Heart left ventricle (tissue), 16 donors: ENCODE measurements at regions not wholly inside any gene's neighbourhood (a gene's known extent, or its start where the extent isn't known, plus 50 kb on each side); places are given as distances from the start of the nearest gene placed in this dataset.

ENCODE experiments used
- ATAC-seq, 4 donors: fragments of 200-7000 bp; cut with Tn5 transposase; one replicate each; pipeline ENCODE4 v1.9.1; 2020 to 2022; ENCODE audit warnings: moderate library complexity in 4 of 4, mild to moderate bottlenecking in 3 of 4, moderate number of reproducible peaks in 1 of 4
- DNase-seq, 5 donors: peaks; one replicate each; pipeline ENCODE4 v3.0.0-alpha.2; 2020
- H3K27ac ChIP-seq, 12 donors: fragments of 200-600 bp; sonication (generic) in 4 of 12; one replicate each; pipeline versions ENCODE4 v1.5.0 to v1.8.0; 2016 to 2022; ENCODE audit warnings: mild to moderate bottlenecking in 2 of 12
- H3K27me3 ChIP-seq, 9 donors: fragments of 200-600 bp; sonication (generic) in 2 of 9; one replicate each; pipeline versions ENCODE4 v1.5.1 to v1.8.0; 2016 to 2022; ENCODE audit warnings: mild to moderate bottlenecking in 3 of 9
- H3K36me3 ChIP-seq, 9 donors: fragments of 200-600 bp; sonication (generic) in 2 of 9; one replicate each; pipeline versions ENCODE4 v1.5.0 to v1.8.0; 2018 to 2022; ENCODE audit warnings: mild to moderate bottlenecking in 2 of 9
- H3K4me1 ChIP-seq, 12 donors: fragments of 200-600 bp; sonication (generic) in 4 of 12; one replicate each; pipeline versions ENCODE4 v1.5.0 to v1.8.0; 2016 to 2022; ENCODE audit warnings: mild to moderate bottlenecking in 3 of 12
- H3K4me3 ChIP-seq, 12 donors: fragments of 200-600 bp; sonication (generic) in 4 of 12; one replicate each; pipeline versions ENCODE4 v1.5.0 to v1.8.0; 2017 to 2022; ENCODE audit warnings: mild to moderate bottlenecking in 9 of 12, moderate library complexity in 4 of 12
- H3K9me3 ChIP-seq, 12 donors: fragments of 200-600 bp; sonication (generic) in 4 of 12; one replicate each; pipeline versions ENCODE4 v1.5.0 to v1.8.0; 2016 to 2022; ENCODE audit warnings: mild to moderate bottlenecking in 1 of 12
- POLR2A ChIP-seq, 2 donors: fragments of 450-650 bp; IDR thresholded peaks; one replicate each; pipeline ENCODE4 v1.6.1; 2017; ENCODE audit warnings: antibody characterized with exemption in 2 of 2, mild to moderate bottlenecking in 2 of 2, moderate library complexity in 2 of 2
- WGBS, 4 donors: extraction: QIAGEN DNeasy Blood & Tissue Kit in 2 of 4; methylation state at CpG; one replicate each; pipeline versions ENCODE4 v1.1.5 to v1.1.7; 2013 to 2018; 5-methylcytosine and 5-hydroxymethylcytosine counted together
- intact Hi-C, 10 donors: fragments of 100-400 bp; cut with DNase I; formaldehyde crosslinking; loops; one replicate each; pipeline versions ENCODE4 v1.11.1 to v1.14.2; 2022
- TF ChIP-seq, protein P1 (sequence below), 12 donors: fragments of 200-600 bp; sonication (generic) in 4 of 12; IDR thresholded peaks; one replicate each; pipeline versions ENCODE4 v1.5.0 to v1.8.0; 2018 to 2022; ENCODE audit warnings: antibody characterized with exemption in 12 of 12, mild to moderate bottlenecking in 5 of 12
- donor health status: ischemic (EF 13 %, LVEDD 7.1; RV severe dilation, severe dysfunction).
- donor health status: healthy with polysubstance abuse.
- donor health status: DM: no; HTN: yes; CAD: no.
- donor health status: DM: no; HTN: no; CAD: no.
- donor health status: ischemic (EF 25% LVEDD 6.9; RV normal size, moderate dysfunction).
- donor health status: ischemic (EF 25% LVEDD 5.7; RV mildly dilated, moderate dysfunction).
- donor health status: healthy.
- donor health status: DM: yes; HTN: yes; CAD: no.
- donor health status: ischemic (EF 35%, LVEDD 5.7; RV mildly dilated, moderate dysfunction).
- donor health status: nonischemic (EF 11% LVEDD 7.7; RV severe dilation, severe dysfunction).
- donor health status: DM: yes; HTN: yes; CAD: no.
- donor health status: PGD.
- donor health status: ischemic (EF 29% LVEDD 5.4; RV normal size, mild dysfunction).
- donor health status: nonischemic (EF 23%, LVEDD 6.1; RV moderate dilation, normal function).

GRCh38 chr11:25925359-25925758 lies 406.6 kb upstream of the ANO3 start:
- intact Hi-C loops: no loop called here
- Histone ChIP-seq H3K9me3 (peaks cover 0 to 7% (median 0%) of the 10 kb centered on the region in 12 donors), H3K36me3 (no peaks in the 10 kb centered on the region), H3K4me1 (peaks cover 0 to 15% (median 0%) of the 10 kb centered on the region in 12 donors), H3K27ac (no peak overlapping the region), H3K27me3 (no peaks in the 10 kb centered on the region), H3K4me3 (no peak overlapping the region)
- WGBS, 4 donors: 96 to 98% (median 96%) methylated on average over 2 of the region's 2 CpGs
- no peak for ATAC-seq
- DNase-seq: no peak
- TF ChIP-seq POLR2A (IDR thresholded peaks at IDR 0.05): no peak
- TF ChIP-seq, protein P1, sequence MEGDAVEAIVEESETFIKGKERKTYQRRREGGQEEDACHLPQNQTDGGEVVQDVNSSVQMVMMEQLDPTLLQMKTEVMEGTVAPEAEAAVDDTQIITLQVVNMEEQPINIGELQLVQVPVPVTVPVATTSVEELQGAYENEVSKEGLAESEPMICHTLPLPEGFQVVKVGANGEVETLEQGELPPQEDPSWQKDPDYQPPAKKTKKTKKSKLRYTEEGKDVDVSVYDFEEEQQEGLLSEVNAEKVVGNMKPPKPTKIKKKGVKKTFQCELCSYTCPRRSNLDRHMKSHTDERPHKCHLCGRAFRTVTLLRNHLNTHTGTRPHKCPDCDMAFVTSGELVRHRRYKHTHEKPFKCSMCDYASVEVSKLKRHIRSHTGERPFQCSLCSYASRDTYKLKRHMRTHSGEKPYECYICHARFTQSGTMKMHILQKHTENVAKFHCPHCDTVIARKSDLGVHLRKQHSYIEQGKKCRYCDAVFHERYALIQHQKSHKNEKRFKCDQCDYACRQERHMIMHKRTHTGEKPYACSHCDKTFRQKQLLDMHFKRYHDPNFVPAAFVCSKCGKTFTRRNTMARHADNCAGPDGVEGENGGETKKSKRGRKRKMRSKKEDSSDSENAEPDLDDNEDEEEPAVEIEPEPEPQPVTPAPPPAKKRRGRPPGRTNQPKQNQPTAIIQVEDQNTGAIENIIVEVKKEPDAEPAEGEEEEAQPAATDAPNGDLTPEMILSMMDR (IDR thresholded peaks at IDR 0.05): no peak

GRCh38 chr11:25927411-25927953 lies 404.4 kb upstream of the ANO3 start:
- Histone ChIP-seq H3K27me3 (no peaks in the 10 kb centered on the region), H3K9me3 (peaks cover 0 to 5% (median 0%) of the 10 kb centered on the region in 12 donors), H3K27ac (peak overlapping the region in 4 of 12 donors; percentile 9 to 30 (median 18)), H3K36me3 (no peaks in the 10 kb centered on the region), H3K4me1 (peaks cover 0 to 15% (median 0%) of the 10 kb centered on the region in 12 donors), H3K4me3 (no peak overlapping the region)
- intact Hi-C loops: no loop called here
- WGBS, 4 donors: 25 to 30% (median 29%) methylated on average over 3 of the region's 3 CpGs
- TF ChIP-seq, protein P1 (IDR thresholded peaks at IDR 0.05): no peak
- TF ChIP-seq POLR2A (IDR thresholded peaks at IDR 0.05): no peak
- no peak for ATAC-seq
- no peak for DNase-seq

DNA sequence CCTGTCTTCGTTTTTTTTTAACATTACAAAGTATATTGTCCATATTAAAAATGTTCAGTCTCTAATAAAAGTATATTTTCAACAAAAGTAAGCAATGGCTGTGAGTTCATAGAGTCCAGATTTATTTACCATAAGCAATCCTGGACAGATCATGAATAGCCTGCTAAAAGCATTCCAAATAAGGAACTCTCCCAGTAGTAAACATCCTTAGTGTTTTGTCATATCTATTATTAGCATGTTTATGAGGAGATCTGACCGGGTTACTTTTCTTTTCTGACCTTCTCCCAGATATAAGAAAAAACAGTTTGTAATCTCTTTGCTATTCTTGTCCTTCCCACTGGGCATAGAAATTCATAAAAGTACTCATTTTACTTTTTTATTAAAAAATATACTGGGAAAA lies 403.9 kb upstream of the ANO3 start:
- intact Hi-C loops: no loop called here
- TF ChIP-seq POLR2A (IDR thresholded peaks at IDR 0.05): no peak
- TF ChIP-seq, protein P1 (IDR thresholded peaks at IDR 0.05): no peak
- peak overlapping the region in 4 of 12 donors; percentile 4 to 30 (median 13) for H3K27ac ChIP-seq
- H3K36me3 ChIP-seq: no peaks in the 10 kb centered on the region
- peak in 1 of 4 donors; percentile 44 for ATAC-seq
- no peak overlapping the region for H3K4me3 ChIP-seq
- H3K27me3 ChIP-seq: no peaks in the 10 kb centered on the region
- DNase-seq: no peak
- 18 to 25% (median 22%) methylated on average over 2 of the region's 2 CpGs for WGBS, 4 donors
- H3K9me3 ChIP-seq: peaks cover 0 to 5% (median 0%) of the 10 kb centered on the region in 12 donors
- H3K4me1 ChIP-seq: peaks cover 0 to 15% (median 0%) of the 10 kb centered on the region in 12 donors

GRCh38 chr11:25938952-25939351 lies 393.0 kb upstream of the ANO3 start:
- Histone ChIP-seq H3K4me3 (no peak overlapping the region), H3K4me1 (no peaks in the 10 kb centered on the region), H3K27me3 (no peaks in the 10 kb centered on the region), H3K27ac (no peak overlapping the region), H3K36me3 (no peaks in the 10 kb centered on the region), H3K9me3 (peaks cover 0 to 8% (median 0%) of the 10 kb centered on the region in 12 donors)
- 67 to 76% (median 71%) methylated on average over 1 of the region's 1 CpG for WGBS, 4 donors
- DNase-seq (no peak), ATAC-seq (no peak)
- TF ChIP-seq, protein P1 (IDR thresholded peaks at IDR 0.05): no peak
- intact Hi-C loops: no loop called here
